Astrocyte of the cerebellum (primary cell): ENCODE measurements at regions not wholly inside any gene's neighbourhood (a gene's known extent, or its start where the extent isn't known, plus 50 kb on each side); places are given as distances from the start of the nearest gene placed in this dataset.

Source experiments
- DNase-seq: peaks from one replicate; pipeline ENCODE4 v3.0.0-alpha.2; 2011; ENCODE audit warnings: low read depth
- H3K4me3 ChIP-seq: 2 replicates; pipeline ENCODE4 v1.5.1; 2011; ENCODE audit warnings: mild to moderate bottlenecking, low read depth, low read length, moderate library complexity
- CTCF ChIP-seq: IDR thresholded peaks from 2 replicates; pipeline ENCODE4 v1.5.1; 2012; ENCODE audit warnings: low read length, low read depth, moderate library complexity, mild to moderate bottlenecking; ENCODE audit errors: missing control alignments
- in situ Hi-C: cut with HindIII; loops from 2 replicates; pipeline ENCODE4 v1.10.0; 2017; ENCODE audit warnings: low sequenced_read_pairs

- in situ Hi-C loops = no loop called here
- no peak overlapping the region for H3K4me3 ChIP-seq
- DNase-seq = no peak
- TF ChIP-seq CTCF = no peak
These were observed 538.3 kb upstream of the CDH2 start for GRCh38 chr18:28715206-28715605.

GRCh38 chr18:28714498-28714897 lies 537.6 kb upstream of the CDH2 start:
- in situ Hi-C loops = no loop called here
- no peak overlapping the region for H3K4me3 ChIP-seq
- TF ChIP-seq CTCF = no peak
- DNase-seq = no peak

- in situ Hi-C loops = no loop called here
- no peak for TF ChIP-seq CTCF
- no peak overlapping the region for H3K4me3 ChIP-seq
- DNase-seq = no peak
These were observed 536.0 kb upstream of the CDH2 start for GRCh38 chr18:28712796-28713425.

GRCh38 chr18:28712172-28712571 lies 535.2 kb upstream of the CDH2 start:
- no peak for DNase-seq
- H3K4me3 ChIP-seq = no peak overlapping the region
- in situ Hi-C loops = no loop called here
- no peak for TF ChIP-seq CTCF

- DNase-seq = no peak
- no peak overlapping the region for H3K4me3 ChIP-seq
- in situ Hi-C loops = no loop called here
- TF ChIP-seq CTCF = no peak
These were observed 534.2 kb upstream of the CDH2 start for GRCh38 chr18:28711096-28711495.

- no peak for DNase-seq
- TF ChIP-seq CTCF = no peak
- in situ Hi-C loops = no loop called here
- H3K4me3 ChIP-seq = no peak overlapping the region
These were observed 530.1 kb upstream of the CDH2 start for GRCh38 chr18:28707006-28707405.
